ENCODE measurements at regions not wholly inside any gene's neighbourhood (a gene's known extent, or its start where the extent isn't known, plus 50 kb on each side); places are given as distances from the start of the nearest gene placed in this dataset.

- TF ChIP-seq CEBPB (IDR thresholded peaks at IDR 0.05) (no peak), REST (IDR thresholded peaks at IDR 0.05; ENCODE audit: low read depth) (no peak), RAD21 (IDR thresholded peaks at IDR 0.05; ENCODE audit: low read depth) (no peak), YY1 (IDR thresholded peaks at IDR 0.05; ENCODE audit: low read depth) (no peak), USF1 (IDR thresholded peaks at IDR 0.05) (no peak), TEAD4 (IDR thresholded peaks at IDR 0.05) (no peak), TAF1 (IDR thresholded peaks at IDR 0.05; ENCODE audit: low read depth) (no peak), NFIC (IDR thresholded peaks at IDR 0.05) (no peak), TCF12 (IDR thresholded peaks at IDR 0.05; ENCODE audit: low read depth) (no peak), EP300 (IDR thresholded peaks at IDR 0.05; ENCODE audit: borderline replicate concordance) (no peak)
These were observed 425.9 kb upstream of the PCDH7 start for GRCh38 chr4:30294295-30294694.

- TF ChIP-seq NFIC (IDR thresholded peaks at IDR 0.05) = no peak
- TF ChIP-seq, protein P1, sequence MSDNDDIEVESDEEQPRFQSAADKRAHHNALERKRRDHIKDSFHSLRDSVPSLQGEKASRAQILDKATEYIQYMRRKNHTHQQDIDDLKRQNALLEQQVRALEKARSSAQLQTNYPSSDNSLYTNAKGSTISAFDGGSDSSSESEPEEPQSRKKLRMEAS (IDR thresholded peaks at IDR 0.05) = no peak
- TF ChIP-seq RAD21 (IDR thresholded peaks at IDR 0.05; ENCODE audit: low read depth) = no peak
- TF ChIP-seq REST (IDR thresholded peaks at IDR 0.05; ENCODE audit: low read depth) = no peak
- no peak for TF ChIP-seq ZBTB7A (IDR thresholded peaks at IDR 0.05; ENCODE audit: low read depth)
- no peak for TF ChIP-seq TAF1 (IDR thresholded peaks at IDR 0.05; ENCODE audit: low read depth)
- no peak for TF ChIP-seq EGR1 (IDR thresholded peaks at IDR 0.05)
These were observed 424.5 kb upstream of the PCDH7 start for GRCh38 chr4:30295652-30296051.

GRCh38 chr4:30314001-30314400 is 406.2 kb upstream of the PCDH7 start:
- no peak for TF ChIP-seq CREB1 (IDR thresholded peaks at IDR 0.05; ENCODE audit: low read depth)
- TF ChIP-seq, protein P1 (IDR thresholded peaks at IDR 0.05) = no peak
- no peak for TF ChIP-seq NFIC (IDR thresholded peaks at IDR 0.05)
- TF ChIP-seq FOXM1 (IDR thresholded peaks at IDR 0.05; ENCODE audit: borderline replicate concordance, low read depth) = no peak
- TF ChIP-seq REST (IDR thresholded peaks at IDR 0.05; ENCODE audit: low read depth) = no peak
- TF ChIP-seq EP300 (IDR thresholded peaks at IDR 0.05; ENCODE audit: borderline replicate concordance) = no peak
- TF ChIP-seq ZBTB7A (IDR thresholded peaks at IDR 0.05; ENCODE audit: low read depth) = no peak
- no peak for TF ChIP-seq CEBPB (IDR thresholded peaks at IDR 0.05)
- TF ChIP-seq TCF12 (IDR thresholded peaks at IDR 0.05; ENCODE audit: low read depth) = no peak
- TF ChIP-seq USF1 (IDR thresholded peaks at IDR 0.05) = no peak
- TF ChIP-seq YY1 (IDR thresholded peaks at IDR 0.05; ENCODE audit: low read depth) = no peak
- TF ChIP-seq RAD21 (IDR thresholded peaks at IDR 0.05; ENCODE audit: low read depth) = no peak
- TF ChIP-seq TAF1 (IDR thresholded peaks at IDR 0.05; ENCODE audit: low read depth) = no peak
- TF ChIP-seq TEAD4 (IDR thresholded peaks at IDR 0.05) = no peak
- TF ChIP-seq EGR1 (IDR thresholded peaks at IDR 0.05) = no peak

- TF ChIP-seq TAF1 (IDR thresholded peaks at IDR 0.05; ENCODE audit: low read depth) = no peak
- TF ChIP-seq ZBTB7A (IDR thresholded peaks at IDR 0.05; ENCODE audit: low read depth) = no peak
- TF ChIP-seq TEAD4 (IDR thresholded peaks at IDR 0.05) = no peak
- TF ChIP-seq YY1 (IDR thresholded peaks at IDR 0.05; ENCODE audit: low read depth) = no peak
- no peak for TF ChIP-seq EP300 (IDR thresholded peaks at IDR 0.05; ENCODE audit: borderline replicate concordance)
- TF ChIP-seq USF1 (IDR thresholded peaks at IDR 0.05) = no peak
- TF ChIP-seq REST (IDR thresholded peaks at IDR 0.05; ENCODE audit: low read depth) = no peak
- TF ChIP-seq EGR1 (IDR thresholded peaks at IDR 0.05) = no peak
- no peak for TF ChIP-seq CREB1 (IDR thresholded peaks at IDR 0.05; ENCODE audit: low read depth)
- no peak for TF ChIP-seq CEBPB (IDR thresholded peaks at IDR 0.05)
- TF ChIP-seq RAD21 (IDR thresholded peaks at IDR 0.05; ENCODE audit: low read depth) = no peak
- TF ChIP-seq TCF12 (IDR thresholded peaks at IDR 0.05; ENCODE audit: low read depth) = no peak
- TF ChIP-seq NFIC (IDR thresholded peaks at IDR 0.05) = no peak
- TF ChIP-seq, protein P1 (IDR thresholded peaks at IDR 0.05) = no peak
- no peak for TF ChIP-seq FOXM1 (IDR thresholded peaks at IDR 0.05; ENCODE audit: borderline replicate concordance, low read depth)
These were observed 389.1 kb upstream of the PCDH7 start for GRCh38 chr4:30330894-30331652.

Measured in Ishikawa (cell line).